GM21786 (cell line): ENCODE measurements at regions not wholly inside any gene's neighbourhood (a gene's known extent, or its start where the extent isn't known, plus 50 kb on each side); places are given as distances from the start of the nearest gene placed in this dataset.
"Not testable (repeated sequence)": the region's sequence is repeated elsewhere in the genome, so short reads cannot be mapped to it uniquely, and the experiment has no call there.

ENCODE experiments used
- ATAC-seq: cut with Tn5 transposase; IDR thresholded peaks from one replicate; pipeline ENCODE4 v1.9.1; 2021; ENCODE audit not compliant: unreplicated experiment

- ATAC-seq: no peak
Measured at GRCh38 chr20:19890445-19891051, 126.6 kb upstream of the NAA20 start.

- no peak for ATAC-seq
Measured at GRCh38 chr20:19893356-19893755, 123.8 kb upstream of the NAA20 start.

- ATAC-seq: no peak
Measured at GRCh38 chr20:19895761-19896160, 121.4 kb upstream of the NAA20 start.

GRCh38 chr20:19897891-19898290 is 119.3 kb upstream of the NAA20 start:
- no peak for ATAC-seq

- no peak for ATAC-seq
Measured at GRCh38 chr20:19901226-19901625, 115.9 kb upstream of the NAA20 start.

GRCh38 chr20:19903168-19903811 is 113.9 kb upstream of the NAA20 start:
- ATAC-seq: peak; percentile 66

- no peak for ATAC-seq
Measured at GRCh38 chr20:19907326-19908056, 109.7 kb upstream of the NAA20 start.

GRCh38 chr20:19908576-19908975 is 108.6 kb upstream of the NAA20 start:
- ATAC-seq: no peak

- ATAC-seq: no peak
Measured at GRCh38 chr20:19909725-19910124, 107.4 kb upstream of the NAA20 start.

GRCh38 chr20:19911810-19912382 is 105.3 kb upstream of the NAA20 start:
- ATAC-seq: no peak

GRCh38 chr20:19913349-19913748 is 103.8 kb upstream of the NAA20 start:
- no peak for ATAC-seq

GRCh38 chr20:19913927-19914614 is 103.1 kb upstream of the NAA20 start:
- ATAC-seq: no peak

- no peak for ATAC-seq
Measured at GRCh38 chr20:19915111-19915798, 101.9 kb upstream of the NAA20 start.

- no peak for ATAC-seq
Measured at GRCh38 chr20:19916531-19917485, 100.4 kb upstream of the NAA20 start.

- ATAC-seq: no peak
Measured at GRCh38 chr20:19918965-19919329, 98.2 kb upstream of the NAA20 start.

- ATAC-seq: no peak
Measured at GRCh38 chr20:19920381-19921138, 96.6 kb upstream of the NAA20 start.

GRCh38 chr20:19921284-19921793 is 95.8 kb upstream of the NAA20 start:
- ATAC-seq: no peak

GRCh38 chr20:19921829-19922228 is 95.3 kb upstream of the NAA20 start:
- not testable (repeated sequence) for ATAC-seq

- ATAC-seq: no peak
Measured at GRCh38 chr20:19922716-19923115, 94.4 kb upstream of the NAA20 start.
